Activated CD4-positive, alpha-beta T cell treated with anti-CD3 and anti-CD28 coated beads, Interleukin-2, amount 10 ng/mL, durations not matched to agents 7 days and 5 days (primary cell): ENCODE measurements at regions not wholly inside any gene's neighbourhood (a gene's known extent, or its start where the extent isn't known, plus 50 kb on each side); places are given as distances from the start of the nearest gene placed in this dataset.

Experiments
- CTCF ChIA-PET: fragments of 350-600 bp; sonication (Branson Sonifier 250); formaldehyde crosslinking; loops from one replicate; lab custom pipeline; 2021; ENCODE audit warnings: antibody characterized with exemption; lab: Charles Lee
- POLR2A ChIA-PET: fragments of 350-600 bp; sonication (Branson Sonifier 250); formaldehyde crosslinking; loops from one replicate; lab custom pipeline; 2021; ENCODE audit warnings: antibody characterized with exemption; lab: Charles Lee
- DNase-seq: peaks from one replicate; pipeline ENCODE4 v3.0.0-alpha.2; 2020
- H3K27ac Mint-ChIP-seq: one replicate; pipeline ENCODE4 v1.8.0; 2021; ENCODE audit warnings: mild to moderate bottlenecking, moderate library complexity, mixed read lengths
- H3K27me3 Mint-ChIP-seq: one replicate; pipeline ENCODE4 v1.8.0; 2021; ENCODE audit warnings: mixed read lengths
- H3K36me3 Mint-ChIP-seq: one replicate; pipeline ENCODE4 v1.8.0; 2021; ENCODE audit warnings: low read depth, mixed read lengths
- H3K4me1 Mint-ChIP-seq: one replicate; pipeline ENCODE4 v1.8.0; 2021; ENCODE audit warnings: mixed read lengths
- H3K4me3 Mint-ChIP-seq: one replicate; pipeline ENCODE4 v1.8.0; 2021; ENCODE audit warnings: mild to moderate bottlenecking, moderate library complexity, mixed read lengths
- H3K9me3 Mint-ChIP-seq: one replicate; pipeline ENCODE4 v1.8.0; 2021; ENCODE audit warnings: mixed read lengths

DNA sequence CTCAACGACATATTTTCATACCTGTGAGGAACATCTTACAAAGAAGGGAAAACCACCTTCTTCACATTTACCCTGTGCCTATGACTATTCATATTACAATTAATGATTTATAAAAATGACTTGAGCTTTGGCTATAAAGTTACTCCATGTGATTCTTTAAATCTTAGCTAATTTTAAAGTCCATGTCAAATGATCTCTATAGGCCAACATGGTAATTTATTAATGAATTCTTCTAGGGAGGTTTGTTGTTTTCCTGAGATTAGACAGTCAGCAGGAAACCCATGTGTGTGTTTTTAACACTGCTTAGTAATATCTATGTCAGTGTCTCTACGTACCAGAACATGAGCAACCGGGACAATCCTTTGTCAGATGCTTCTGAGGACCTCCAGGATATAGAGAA is 307.3 kb downstream of the IPMK start:
- H3K4me3 Mint-ChIP-seq = no peak overlapping the region
- CTCF ChIA-PET = no interaction called here
- no peaks in the 10 kb centered on the region for H3K36me3 Mint-ChIP-seq
- no peak overlapping the region for H3K27ac Mint-ChIP-seq
- POLR2A ChIA-PET = no interaction called here
- no peak for DNase-seq
- H3K4me1 Mint-ChIP-seq = no peaks in the 10 kb centered on the region
- H3K9me3 Mint-ChIP-seq = no peaks in the 10 kb centered on the region
- no peaks in the 10 kb centered on the region for H3K27me3 Mint-ChIP-seq

GRCh38 chr10:57959318-57960006 is 308.2 kb downstream of the IPMK start:
- ChIA-PET CTCF (no interaction called here), POLR2A (no interaction called here)
- no peak for DNase-seq
- H3K27ac Mint-ChIP-seq = no peak overlapping the region
- H3K27me3 Mint-ChIP-seq = no peaks in the 10 kb centered on the region
- H3K4me1 Mint-ChIP-seq = no peaks in the 10 kb centered on the region
- H3K9me3 Mint-ChIP-seq = no peaks in the 10 kb centered on the region
- no peaks in the 10 kb centered on the region for H3K36me3 Mint-ChIP-seq
- H3K4me3 Mint-ChIP-seq = no peak overlapping the region

GRCh38 chr10:57955076-57955475 is 312.6 kb downstream of the IPMK start:
- Mint-ChIP-seq H3K27me3 (no peaks in the 10 kb centered on the region), H3K36me3 (no peaks in the 10 kb centered on the region), H3K9me3 (no peaks in the 10 kb centered on the region), H3K4me3 (no peak overlapping the region), H3K4me1 (no peaks in the 10 kb centered on the region), H3K27ac (no peak overlapping the region)
- CTCF ChIA-PET = no interaction called here
- POLR2A ChIA-PET = no interaction called here
- no peak for DNase-seq

GRCh38 chr10:57952741-57953140 is 315.0 kb downstream of the IPMK start:
- Mint-ChIP-seq H3K27ac (no peak overlapping the region), H3K4me3 (no peak overlapping the region), H3K9me3 (no peaks in the 10 kb centered on the region), H3K27me3 (no peaks in the 10 kb centered on the region), H3K36me3 (no peaks in the 10 kb centered on the region), H3K4me1 (no peaks in the 10 kb centered on the region)
- ChIA-PET CTCF (no interaction called here), POLR2A (no interaction called here)
- DNase-seq = no peak

GRCh38 chr10:57950442-57950974 is 317.2 kb downstream of the IPMK start:
- Mint-ChIP-seq H3K9me3 (no peaks in the 10 kb centered on the region), H3K27me3 (no peaks in the 10 kb centered on the region), H3K4me1 (no peaks in the 10 kb centered on the region), H3K36me3 (no peaks in the 10 kb centered on the region), H3K27ac (no peak overlapping the region), H3K4me3 (no peak overlapping the region)
- ChIA-PET POLR2A (no interaction called here), CTCF (interaction anchor here (0.5 kb wide), 1 partner anchor 454 kb away, joined by 4 read pairs; no protein-coding TSS in a partner anchor)
- DNase-seq = no peak

DNA sequence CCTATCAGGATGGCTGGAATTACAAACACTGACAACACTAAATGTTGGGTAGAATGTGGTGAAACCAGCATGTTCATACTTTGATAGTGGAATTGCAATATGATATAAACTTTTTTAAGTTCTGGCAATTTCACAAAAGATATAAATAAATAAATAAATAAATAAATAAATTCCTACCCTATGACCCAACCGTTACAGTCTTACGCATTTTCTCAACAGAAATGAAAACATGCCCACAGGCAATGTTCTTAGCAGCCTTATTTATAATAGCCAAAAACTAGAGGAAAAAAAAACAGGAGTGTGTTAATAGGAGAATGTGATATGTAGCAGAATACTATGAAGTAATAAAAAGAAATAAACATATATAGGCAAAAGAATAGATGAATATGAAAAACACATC is 318.9 kb downstream of the IPMK start:
- H3K36me3 Mint-ChIP-seq = no peaks in the 10 kb centered on the region
- H3K27me3 Mint-ChIP-seq = no peaks in the 10 kb centered on the region
- DNase-seq = no peak
- no peaks in the 10 kb centered on the region for H3K9me3 Mint-ChIP-seq
- POLR2A ChIA-PET = no interaction called here
- H3K4me3 Mint-ChIP-seq = no peak overlapping the region
- H3K27ac Mint-ChIP-seq = no peak overlapping the region
- no peaks in the 10 kb centered on the region for H3K4me1 Mint-ChIP-seq
- CTCF ChIA-PET = no interaction called here

GRCh38 chr10:57946833-57947232 is 320.9 kb downstream of the IPMK start:
- no peak for DNase-seq
- Mint-ChIP-seq H3K4me1 (no peaks in the 10 kb centered on the region), H3K36me3 (no peaks in the 10 kb centered on the region), H3K9me3 (no peaks in the 10 kb centered on the region), H3K27ac (no peak overlapping the region), H3K27me3 (no peaks in the 10 kb centered on the region), H3K4me3 (no peak overlapping the region)
- POLR2A ChIA-PET = no interaction called here
- CTCF ChIA-PET = no interaction called here

GRCh38 chr10:57943701-57944100 is 324.0 kb downstream of the IPMK start:
- POLR2A ChIA-PET = no interaction called here
- Mint-ChIP-seq H3K36me3 (no peaks in the 10 kb centered on the region), H3K27me3 (no peaks in the 10 kb centered on the region), H3K4me3 (no peak overlapping the region), H3K9me3 (no peaks in the 10 kb centered on the region), H3K4me1 (no peaks in the 10 kb centered on the region), H3K27ac (no peak overlapping the region)
- DNase-seq = no peak
- CTCF ChIA-PET = no interaction called here

- ChIA-PET POLR2A (no interaction called here), CTCF (no interaction called here)
- H3K27ac Mint-ChIP-seq = no peak overlapping the region
- H3K36me3 Mint-ChIP-seq = no peaks in the 10 kb centered on the region
- H3K9me3 Mint-ChIP-seq = no peaks in the 10 kb centered on the region
- H3K4me3 Mint-ChIP-seq = no peak overlapping the region
- H3K27me3 Mint-ChIP-seq = no peaks in the 10 kb centered on the region
- no peaks in the 10 kb centered on the region for H3K4me1 Mint-ChIP-seq
- no peak for DNase-seq
Observed at GRCh38 chr10:57925045-57925444, 342.6 kb downstream of the IPMK start.

- H3K4me1 Mint-ChIP-seq = no peaks in the 10 kb centered on the region
- no peaks in the 10 kb centered on the region for H3K9me3 Mint-ChIP-seq
- H3K36me3 Mint-ChIP-seq = no peaks in the 10 kb centered on the region
- H3K27me3 Mint-ChIP-seq = no peaks in the 10 kb centered on the region
- no peak for DNase-seq
- no peak overlapping the region for H3K4me3 Mint-ChIP-seq
- H3K27ac Mint-ChIP-seq = no peak overlapping the region
- CTCF ChIA-PET = no interaction called here
- POLR2A ChIA-PET = no interaction called here
Observed at GRCh38 chr10:57921140-57921539, 346.6 kb downstream of the IPMK start.

- Mint-ChIP-seq H3K4me3 (no peak overlapping the region), H3K27ac (no peak overlapping the region), H3K36me3 (no peaks in the 10 kb centered on the region), H3K27me3 (no peaks in the 10 kb centered on the region), H3K4me1 (no peaks in the 10 kb centered on the region), H3K9me3 (no peaks in the 10 kb centered on the region)
- CTCF ChIA-PET = no interaction called here
- POLR2A ChIA-PET = no interaction called here
- DNase-seq = no peak
Observed at GRCh38 chr10:57919864-57920263, 347.8 kb downstream of the IPMK start.

GRCh38 chr10:57917019-57917418 is 350.7 kb downstream of the IPMK start:
- H3K4me3 Mint-ChIP-seq = no peak overlapping the region
- H3K27ac Mint-ChIP-seq = no peak overlapping the region
- H3K27me3 Mint-ChIP-seq = no peaks in the 10 kb centered on the region
- no peaks in the 10 kb centered on the region for H3K9me3 Mint-ChIP-seq
- no peaks in the 10 kb centered on the region for H3K4me1 Mint-ChIP-seq
- no peaks in the 10 kb centered on the region for H3K36me3 Mint-ChIP-seq
- ChIA-PET POLR2A (no interaction called here), CTCF (no interaction called here)
- DNase-seq = no peak

GRCh38 chr10:57905861-57906260 is 361.8 kb downstream of the IPMK start:
- no peak overlapping the region for H3K4me3 Mint-ChIP-seq
- H3K27ac Mint-ChIP-seq = no peak overlapping the region
- H3K27me3 Mint-ChIP-seq = no peaks in the 10 kb centered on the region
- CTCF ChIA-PET = no interaction called here
- H3K9me3 Mint-ChIP-seq = no peaks in the 10 kb centered on the region
- no peaks in the 10 kb centered on the region for H3K36me3 Mint-ChIP-seq
- DNase-seq = no peak
- POLR2A ChIA-PET = no interaction called here
- no peaks in the 10 kb centered on the region for H3K4me1 Mint-ChIP-seq

DNA sequence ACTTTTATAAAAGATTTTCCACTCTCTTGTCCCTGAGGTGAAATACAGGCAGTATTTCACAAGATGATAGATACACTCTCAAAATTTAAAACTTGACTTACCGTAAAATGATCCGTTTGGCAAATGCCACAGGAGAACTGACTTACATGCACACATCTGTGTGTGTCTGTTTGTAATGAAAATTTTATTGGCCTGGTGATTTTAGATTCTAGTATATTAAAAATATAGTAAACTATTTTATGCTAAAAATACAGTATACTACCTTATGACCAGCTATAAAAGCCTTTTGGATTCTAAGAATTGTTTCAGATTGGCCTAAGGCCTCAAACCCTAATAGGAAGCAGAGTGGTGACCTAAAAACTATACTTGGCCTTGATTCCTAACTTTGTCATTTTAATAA is 362.7 kb downstream of the IPMK start:
- no peak overlapping the region for H3K4me3 Mint-ChIP-seq
- H3K27me3 Mint-ChIP-seq = no peaks in the 10 kb centered on the region
- H3K27ac Mint-ChIP-seq = no peak overlapping the region
- no peaks in the 10 kb centered on the region for H3K4me1 Mint-ChIP-seq
- CTCF ChIA-PET = no interaction called here
- DNase-seq = no peak
- H3K36me3 Mint-ChIP-seq = no peaks in the 10 kb centered on the region
- POLR2A ChIA-PET = no interaction called here
- H3K9me3 Mint-ChIP-seq = no peaks in the 10 kb centered on the region
